ENCODE measurements at regions not wholly inside any gene's neighbourhood (a gene's known extent, or its start where the extent isn't known, plus 50 kb on each side); places are given as distances from the start of the nearest gene placed in this dataset.

DNA sequence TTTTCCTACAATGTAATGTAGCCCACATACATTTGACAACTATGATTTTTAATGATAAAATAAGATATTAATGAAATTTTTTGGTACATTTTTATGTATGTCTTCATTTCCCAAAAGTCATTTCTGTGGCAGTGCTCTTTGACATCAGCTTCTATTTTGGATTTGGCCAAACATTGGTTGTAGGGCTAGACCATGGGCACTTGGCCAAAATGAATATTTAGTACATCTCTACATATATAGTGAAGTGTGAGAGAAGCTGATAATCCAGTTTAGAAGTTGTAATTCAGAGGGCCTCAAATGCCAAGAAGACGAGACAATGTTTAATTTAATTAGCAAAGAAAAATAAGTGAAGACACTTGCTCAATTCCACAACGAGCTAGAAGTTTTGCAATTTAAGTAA lies 724.9 kb upstream of the SOX9 start:
- BruUV-seq (replicated peaks) = no TSS peak
- Mint-ChIP-seq H3K4me1 (ENCODE audit: low read depth, unreplicated experiment) (peaks cover 10% of the 10 kb centered on the region), H3K36me3 (ENCODE audit: insufficient read depth, unreplicated experiment) (no peaks in the 10 kb centered on the region), H3K27ac (ENCODE audit: unreplicated experiment) (no peak overlapping the region), H3K27me3 (ENCODE audit: unreplicated experiment) (no peaks in the 10 kb centered on the region), H3K9me3 (ENCODE audit: low read depth, unreplicated experiment) (no peaks in the 10 kb centered on the region), H3K4me3 (ENCODE audit: low read depth, unreplicated experiment) (no peak overlapping the region)
- CTCF ChIA-PET = no interaction called here
- intact Hi-C loops (cut with micrococcal nuclease; ENCODE audit: unreplicated experiment) = no loop called here
- TF ChIP-seq, protein P1, sequence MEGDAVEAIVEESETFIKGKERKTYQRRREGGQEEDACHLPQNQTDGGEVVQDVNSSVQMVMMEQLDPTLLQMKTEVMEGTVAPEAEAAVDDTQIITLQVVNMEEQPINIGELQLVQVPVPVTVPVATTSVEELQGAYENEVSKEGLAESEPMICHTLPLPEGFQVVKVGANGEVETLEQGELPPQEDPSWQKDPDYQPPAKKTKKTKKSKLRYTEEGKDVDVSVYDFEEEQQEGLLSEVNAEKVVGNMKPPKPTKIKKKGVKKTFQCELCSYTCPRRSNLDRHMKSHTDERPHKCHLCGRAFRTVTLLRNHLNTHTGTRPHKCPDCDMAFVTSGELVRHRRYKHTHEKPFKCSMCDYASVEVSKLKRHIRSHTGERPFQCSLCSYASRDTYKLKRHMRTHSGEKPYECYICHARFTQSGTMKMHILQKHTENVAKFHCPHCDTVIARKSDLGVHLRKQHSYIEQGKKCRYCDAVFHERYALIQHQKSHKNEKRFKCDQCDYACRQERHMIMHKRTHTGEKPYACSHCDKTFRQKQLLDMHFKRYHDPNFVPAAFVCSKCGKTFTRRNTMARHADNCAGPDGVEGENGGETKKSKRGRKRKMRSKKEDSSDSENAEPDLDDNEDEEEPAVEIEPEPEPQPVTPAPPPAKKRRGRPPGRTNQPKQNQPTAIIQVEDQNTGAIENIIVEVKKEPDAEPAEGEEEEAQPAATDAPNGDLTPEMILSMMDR (IDR thresholded peaks at IDR 0.05; ENCODE audit: unreplicated experiment) = no peak
- DNase-seq = no peak

DNA sequence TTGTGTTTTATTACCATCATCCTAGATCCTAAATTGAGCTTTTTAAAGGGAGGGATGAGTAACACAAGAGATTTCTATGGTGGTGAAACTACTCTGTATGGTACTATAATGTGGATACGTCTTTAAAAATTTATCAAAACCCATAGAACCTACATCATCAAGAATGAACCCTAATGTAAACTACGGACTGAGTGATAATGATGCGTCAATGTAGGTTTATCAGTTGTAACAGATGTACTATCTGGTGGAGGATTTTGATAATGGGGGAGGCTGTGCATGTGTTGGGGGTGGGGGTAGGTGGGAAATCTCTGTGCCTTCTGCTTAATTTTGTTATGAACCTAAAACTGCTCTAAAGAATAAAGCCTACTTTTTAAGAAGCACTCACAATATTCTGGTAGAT lies 724.1 kb upstream of the SOX9 start:
- H3K27me3 Mint-ChIP-seq (ENCODE audit: unreplicated experiment) = no peaks in the 10 kb centered on the region
- TF ChIP-seq, protein P1 (IDR thresholded peaks at IDR 0.05; ENCODE audit: unreplicated experiment) = no peak
- no peak overlapping the region for H3K4me3 Mint-ChIP-seq (ENCODE audit: low read depth, unreplicated experiment)
- no peaks in the 10 kb centered on the region for H3K36me3 Mint-ChIP-seq (ENCODE audit: insufficient read depth, unreplicated experiment)
- H3K9me3 Mint-ChIP-seq (ENCODE audit: low read depth, unreplicated experiment) = no peaks in the 10 kb centered on the region
- H3K4me1 Mint-ChIP-seq (ENCODE audit: low read depth, unreplicated experiment) = peaks cover 10% of the 10 kb centered on the region
- CTCF ChIA-PET = no interaction called here
- BruUV-seq (replicated peaks) = no TSS peak
- DNase-seq = no peak
- no peak overlapping the region for H3K27ac Mint-ChIP-seq (ENCODE audit: unreplicated experiment)
- intact Hi-C loops (cut with micrococcal nuclease; ENCODE audit: unreplicated experiment) = no loop called here

DNA sequence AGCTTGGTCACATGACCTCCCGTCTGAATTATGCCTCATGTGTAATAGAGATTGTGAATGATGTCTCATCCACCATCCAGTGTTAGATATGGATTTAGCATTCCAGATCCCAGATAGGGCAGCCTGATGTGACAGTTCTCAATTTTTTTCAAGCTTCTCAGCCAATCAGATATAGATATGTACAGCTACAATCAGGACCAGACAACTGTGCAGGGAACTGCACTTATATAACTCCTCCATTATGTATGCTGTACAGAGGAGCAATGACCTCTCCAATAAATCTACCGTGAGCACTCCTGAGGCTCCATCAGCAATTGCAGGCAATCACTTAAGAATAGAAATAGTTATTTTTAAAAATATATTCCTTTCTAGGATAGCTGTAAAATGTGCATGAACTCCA lies 722.8 kb upstream of the SOX9 start:
- Mint-ChIP-seq H3K27ac (ENCODE audit: unreplicated experiment) (no peak overlapping the region), H3K27me3 (ENCODE audit: unreplicated experiment) (no peaks in the 10 kb centered on the region), H3K4me3 (ENCODE audit: low read depth, unreplicated experiment) (no peak overlapping the region), H3K4me1 (ENCODE audit: low read depth, unreplicated experiment) (peaks cover 14% of the 10 kb centered on the region), H3K9me3 (ENCODE audit: low read depth, unreplicated experiment) (no peaks in the 10 kb centered on the region), H3K36me3 (ENCODE audit: insufficient read depth, unreplicated experiment) (no peaks in the 10 kb centered on the region)
- intact Hi-C loops (cut with micrococcal nuclease; ENCODE audit: unreplicated experiment) = no loop called here
- CTCF ChIA-PET = interaction anchor here (0.7 kb wide), 1 partner anchor 22 kb away, joined by 5 read pairs; no protein-coding TSS in a partner anchor
- no TSS peak for BruUV-seq (replicated peaks)
- DNase-seq = no peak
- TF ChIP-seq, protein P1 (IDR thresholded peaks at IDR 0.05; ENCODE audit: unreplicated experiment) = no peak

DNA sequence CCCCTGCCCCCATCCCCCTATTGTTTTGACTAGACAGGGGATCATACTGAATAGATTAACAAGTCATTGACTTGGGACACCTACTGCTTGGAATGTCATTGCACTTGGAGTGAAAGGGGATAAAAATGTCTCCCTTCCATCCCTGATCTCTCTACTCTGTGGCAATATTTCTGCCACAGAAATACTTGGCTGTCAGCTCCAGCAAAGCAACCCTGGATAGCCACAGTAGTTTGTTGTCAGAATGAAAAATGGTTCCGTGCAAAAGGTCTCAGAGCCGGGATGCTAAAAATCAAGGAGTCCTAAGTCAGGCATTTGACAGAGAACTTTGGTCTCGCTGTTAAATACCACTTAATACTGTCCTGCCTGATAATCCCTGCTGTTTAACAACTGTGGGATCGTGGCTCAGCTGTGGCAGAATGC lies 722.0 kb upstream of the SOX9 start:
- Mint-ChIP-seq H3K4me3 (ENCODE audit: low read depth, unreplicated experiment) (no peak overlapping the region), H3K27ac (ENCODE audit: unreplicated experiment) (no peak overlapping the region), H3K9me3 (ENCODE audit: low read depth, unreplicated experiment) (no peaks in the 10 kb centered on the region), H3K4me1 (ENCODE audit: low read depth, unreplicated experiment) (peaks cover 18% of the 10 kb centered on the region), H3K36me3 (ENCODE audit: insufficient read depth, unreplicated experiment) (no peaks in the 10 kb centered on the region), H3K27me3 (ENCODE audit: unreplicated experiment) (no peaks in the 10 kb centered on the region)
- DNase-seq = no peak
- intact Hi-C loops (cut with micrococcal nuclease; ENCODE audit: unreplicated experiment) = no loop called here
- no TSS peak for BruUV-seq (replicated peaks)
- TF ChIP-seq, protein P1 (IDR thresholded peaks at IDR 0.05; ENCODE audit: unreplicated experiment) = no peak
- CTCF ChIA-PET = no interaction called here
